Endothelial cell of umbilical vein (primary cell): ENCODE measurements at regions not wholly inside any gene's neighbourhood (a gene's known extent, or its start where the extent isn't known, plus 50 kb on each side); places are given as distances from the start of the nearest gene placed in this dataset.

Source experiments
- BruUV-seq: library from RNA; stranded (reverse); fragments of 400-500 nt; replicated peaks from 2 replicates; lab custom pipeline; 2021; lab: Mats Ljungman, UMichigan
- CTCF ChIA-PET: fragments of 300-600, 350-600 bp; sonication (Branson Sonifier 250); formaldehyde crosslinking; loops from one replicate; lab custom pipeline; 2021; ENCODE audit warnings: antibody characterized with exemption, inconsistent platforms; lab: Charles Lee
- POLR2A ChIA-PET: fragments of 300-600, 350-600 bp; sonication (Branson Sonifier 250); formaldehyde crosslinking; loops from one replicate; lab custom pipeline; 2021; ENCODE audit warnings: antibody characterized with exemption, inconsistent platforms; lab: Charles Lee
- DNase-seq: peaks from one replicate; pipeline ENCODE4 v3.0.0-alpha.2; 2011; ENCODE audit warnings: low read depth, low spot score
- FAIRE-seq: peaks from 2 replicates; lab custom pipeline; 2011; peaks lifted over from hg19 to GRCh38; lab: Jason Lieb, UNC
- H2AFZ ChIP-seq: 2 replicates; pipeline ENCODE4 v1.6.0; 2012; ENCODE audit warnings: low read depth, low read length, control low read depth, inconsistent platforms
- H3K27ac ChIP-seq: 2 replicates; pipeline ENCODE4 v1.5.1; 2011; ENCODE audit warnings: low read depth, mild to moderate bottlenecking, control low read depth, low read length, moderate library complexity; ENCODE audit not compliant: insufficient read depth
- H3K27me3 ChIP-seq, 2 experiments: 2 replicates each; pipeline versions ENCODE4 v1.6.0 to v1.6.1; 2011; ENCODE audit warnings: low read length in 2 of 2, mixed read lengths in 1 of 2; ENCODE audit not compliant: control insufficient read depth in 2 of 2, insufficient read depth in 2 of 2
- H3K36me3 ChIP-seq, 2 experiments: 2 replicates in 1 of 2; 3 replicates in 1 of 2; pipeline ENCODE4 v1.5.1; 2011; ENCODE audit warnings: low read length in 2 of 2, mild to moderate bottlenecking in 1 of 2, moderate library complexity in 1 of 2; ENCODE audit not compliant: control insufficient read depth in 2 of 2, insufficient read depth in 2 of 2; ENCODE audit errors: extremely low read depth in 1 of 2
- H3K4me1 ChIP-seq: 3 replicates; pipeline ENCODE4 v1.5.1; 2011; ENCODE audit warnings: mild to moderate bottlenecking, low read length; ENCODE audit not compliant: control insufficient read depth, insufficient read depth; ENCODE audit errors: extremely low read depth
- H3K4me2 ChIP-seq: 2 replicates; pipeline ENCODE4 v1.6.1; 2011; ENCODE audit warnings: low read length, control low read depth, mixed read lengths; ENCODE audit not compliant: insufficient read depth
- H3K4me3 ChIP-seq, 3 experiments: fragments of 200-600 bp in 1 of 3; sonication (generic), shearing (Covaris generic) in 1 of 3; replicated peaks in 1 of 3; 2 replicates each; pipeline ENCODE4 v1.5.1; 2011 to 2016; ENCODE audit warnings: control low read depth in 3 of 3, low read length in 3 of 3, mild to moderate bottlenecking in 2 of 3, inconsistent platforms in 1 of 3, low read depth in 1 of 3, moderate library complexity in 1 of 3; ENCODE audit not compliant: insufficient read depth in 1 of 3
- H3K79me2 ChIP-seq: 2 replicates; pipeline ENCODE4 v1.6.0; 2012; ENCODE audit warnings: low read length, inconsistent platforms; ENCODE audit not compliant: control insufficient read depth, insufficient read depth
- H3K9ac ChIP-seq: replicated peaks from 2 replicates; pipeline ENCODE3; 2011; ENCODE audit warnings: low read length, control low read depth; ENCODE audit not compliant: insufficient read depth; ENCODE audit errors: extremely low read depth
- H3K9me1 ChIP-seq: replicated peaks from 3 replicates; pipeline ENCODE4 v1.6.0; 2011; ENCODE audit warnings: mild to moderate bottlenecking, low read length; ENCODE audit not compliant: control insufficient read depth, insufficient read depth; ENCODE audit errors: extremely low read depth
- H3K9me3 ChIP-seq: replicated peaks from 2 replicates; pipeline ENCODE4 v1.5.1; 2012; ENCODE audit warnings: low read length, inconsistent platforms; ENCODE audit not compliant: control insufficient read depth, insufficient read depth
- H4K20me1 ChIP-seq: replicated peaks from 2 replicates; pipeline ENCODE3; 2011; ENCODE audit warnings: mild to moderate bottlenecking, low read length; ENCODE audit not compliant: control insufficient read depth, insufficient read depth; ENCODE audit errors: extremely low read depth
- EZH2 ChIP-seq: IDR thresholded peaks from 2 replicates; pipeline ENCODE4 v1.6.1; 2012; ENCODE audit warnings: borderline replicate concordance, low read depth, mild to moderate bottlenecking, moderate library complexity, low read length, inconsistent platforms; ENCODE audit not compliant: severe bottlenecking
- FOS ChIP-seq: IDR thresholded peaks from 2 replicates; pipeline ENCODE4 v1.6.1; 2011; ENCODE audit warnings: mild to moderate bottlenecking, low read length, moderate library complexity, borderline replicate concordance; ENCODE audit not compliant: insufficient read depth
- GATA2 ChIP-seq: IDR thresholded peaks from 2 replicates; pipeline ENCODE4 v1.7.0; 2011; ENCODE audit warnings: low read depth, mild to moderate bottlenecking, moderate library complexity, mixed read lengths, low read length; ENCODE audit not compliant: insufficient read length, insufficient read depth
- MYC ChIP-seq: IDR thresholded peaks from one replicate; pipeline ENCODE4 v1.6.1; 2011; ENCODE audit warnings: mild to moderate bottlenecking, low read depth, low read length
- POLR2A ChIP-seq: IDR thresholded peaks from 2 replicates; pipeline ENCODE4 v1.6.1; 2012; ENCODE audit warnings: low read depth, mild to moderate bottlenecking, control low read depth, low read length
- POLR2AphosphoS5 ChIP-seq: IDR thresholded peaks from 2 replicates; pipeline ENCODE4 v1.6.1; 2012; ENCODE audit warnings: low read depth, mild to moderate bottlenecking, control low read depth, low read length, moderate library complexity; ENCODE audit not compliant: insufficient read depth
- dilution Hi-C: fragments of 300-500 bp; cut with MboI; formaldehyde crosslinking; loops from one replicate; pipeline ENCODE4 v1.15.0; 2019; ENCODE audit warnings: low sequenced_read_pairs; ENCODE audit not compliant: extremely low pct_ligation_motif_present
- intact Hi-C: fragments of 100-400 bp; cut with micrococcal nuclease; formaldehyde crosslinking; loops from one replicate; pipeline ENCODE4 v1.10.0; 2022
- TF ChIP-seq, protein P1 (sequence below): IDR thresholded peaks from 2 replicates; pipeline ENCODE4 v1.6.1; 2011; ENCODE audit not compliant: insufficient read depth, insufficient read length

DNA sequence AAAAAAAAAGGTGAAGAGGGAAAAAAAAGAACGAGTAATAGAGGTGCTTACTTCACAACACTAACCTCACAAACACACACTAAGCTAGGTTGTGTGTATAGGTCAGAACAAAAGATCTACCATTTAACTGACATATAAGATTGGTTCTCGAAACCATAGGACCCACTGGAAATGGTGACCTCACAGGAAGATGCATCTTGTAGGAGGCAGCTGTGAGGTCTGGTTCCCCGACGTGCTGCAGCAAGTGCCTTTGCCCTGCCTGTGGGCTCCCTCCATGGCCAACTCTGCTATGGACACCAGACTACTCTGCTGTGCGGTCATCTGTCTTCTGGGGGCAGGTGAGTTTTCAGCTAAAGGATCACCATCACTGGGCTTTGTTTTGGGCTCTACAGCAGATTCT lies 133.8 kb upstream of the PRSS1 start:
- Histone ChIP-seq H3K27me3 (peaks cover under 1 to 2% of the 10 kb centered on the region in 2 experiments), H3K4me1 (peaks cover 5% of the 10 kb centered on the region), H3K9me1 (no peaks in the 10 kb centered on the region), H3K9ac (no peak overlapping the region), H3K9me3 (no peaks in the 10 kb centered on the region), H3K27ac (no peak overlapping the region), H2AFZ (no peak overlapping the region), H3K4me3 (no peak overlapping the region), H3K4me2 (no peak overlapping the region), H4K20me1 (no peaks in the 10 kb centered on the region), H3K79me2 (no peaks in the 10 kb centered on the region), H3K36me3 (no peaks in the 10 kb centered on the region)
- DNase-seq: no peak
- intact Hi-C loops (no loop called here), dilution Hi-C loops (no loop called here)
- no TSS peak for BruUV-seq
- ChIA-PET CTCF (interaction anchor here (1.5 to 3.7 kb wide), 4 partner anchors 10 to 81 kb away, joined by 4 to 21 read pairs (median 8); no protein-coding TSS in a partner anchor), POLR2A (no interaction called here)
- TF ChIP-seq, protein P1, sequence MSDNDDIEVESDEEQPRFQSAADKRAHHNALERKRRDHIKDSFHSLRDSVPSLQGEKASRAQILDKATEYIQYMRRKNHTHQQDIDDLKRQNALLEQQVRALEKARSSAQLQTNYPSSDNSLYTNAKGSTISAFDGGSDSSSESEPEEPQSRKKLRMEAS: no peak
- TF ChIP-seq EZH2 (no peak), POLR2AphosphoS5 (no peak), GATA2 (no peak), MYC (no peak), POLR2A (no peak)
- FAIRE-seq: no peak

DNA sequence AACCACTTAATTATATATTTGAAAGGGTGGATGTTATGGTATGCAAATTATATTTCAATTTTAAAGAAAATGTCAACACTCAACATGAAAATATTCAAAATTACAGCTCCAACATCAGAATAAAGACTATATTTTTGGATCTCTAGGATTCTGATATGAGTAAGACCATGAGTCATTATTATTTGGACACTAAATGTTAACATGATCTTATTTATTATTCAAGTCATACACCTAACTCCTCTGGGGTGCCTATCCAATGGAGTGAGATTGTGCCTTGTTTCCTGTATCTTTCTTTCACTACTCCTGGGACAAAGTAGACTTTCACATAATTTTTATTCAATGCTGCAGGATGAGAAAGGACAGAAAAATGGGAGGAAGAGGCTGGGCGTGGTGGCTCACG lies 135.2 kb upstream of the PRSS1 start:
- POLR2A ChIA-PET: no interaction called here

More for the DNA sequence above, 135.2 kb upstream of the PRSS1 start:
- no peak for TF ChIP-seq MYC
- peak; percentile 52 for TF ChIP-seq FOS
- H3K4me2 ChIP-seq: no peak overlapping the region
- H3K36me3 ChIP-seq: no peaks in the 10 kb centered on the region
- no peaks in the 10 kb centered on the region for H3K79me2 ChIP-seq
- no peaks in the 10 kb centered on the region for H3K9me1 ChIP-seq
- no peak for FAIRE-seq
- intact Hi-C loops (no loop called here), dilution Hi-C loops (no loop called here)
- no peaks in the 10 kb centered on the region for H3K9me3 ChIP-seq
- no peak for DNase-seq
- H4K20me1 ChIP-seq: no peaks in the 10 kb centered on the region
- peaks cover 0 to 2% of the 10 kb centered on the region in 2 experiments for H3K27me3 ChIP-seq
- no peak overlapping the region for H3K27ac ChIP-seq
- BruUV-seq: no TSS peak
- no peak overlapping the region for H3K9ac ChIP-seq
- no peak overlapping the region for H2AFZ ChIP-seq
- peaks cover 5% of the 10 kb centered on the region for H3K4me1 ChIP-seq
- CTCF ChIA-PET: interaction anchor here (1.0 to 3.7 kb wide), 4 partner anchors 10 to 197 kb away, joined by 3 to 21 read pairs (median 6); no protein-coding TSS in a partner anchor
- no peak overlapping the region for H3K4me3 ChIP-seq
